GM13977 (cell line): ENCODE measurements at regions not wholly inside any gene's neighbourhood (a gene's known extent, or its start where the extent isn't known, plus 50 kb on each side); places are given as distances from the start of the nearest gene placed in this dataset.

Experiments used
- DNase-seq: peaks from one replicate; pipeline ENCODE4 v3.0.0; 2012; ENCODE audit warnings: low spot score
- CTCF ChIP-seq: IDR thresholded peaks from 2 replicates; pipeline ENCODE4 v1.5.1; 2012; ENCODE audit warnings: mild to moderate bottlenecking, control low read depth; ENCODE audit not compliant: insufficient read depth; ENCODE audit errors: extremely low read depth, missing control alignments
- in situ Hi-C: fragments of 300-500 bp; cut with MboI; formaldehyde crosslinking; loops from one replicate; pipeline ENCODE4 v1.12.0; 2022; ENCODE audit warnings: low sequenced_read_pairs, low pct_unique_long_range_greater_than_20kb, mixed read lengths, inconsistent platforms; ENCODE audit not compliant: unreplicated experiment

- no peak for DNase-seq
- TF ChIP-seq CTCF, result no peak
- in situ Hi-C loops, result no loop called here
Observed at GRCh38 chr6:154572556-154572955, 62.1 kb upstream of the CNKSR3 start.

DNA sequence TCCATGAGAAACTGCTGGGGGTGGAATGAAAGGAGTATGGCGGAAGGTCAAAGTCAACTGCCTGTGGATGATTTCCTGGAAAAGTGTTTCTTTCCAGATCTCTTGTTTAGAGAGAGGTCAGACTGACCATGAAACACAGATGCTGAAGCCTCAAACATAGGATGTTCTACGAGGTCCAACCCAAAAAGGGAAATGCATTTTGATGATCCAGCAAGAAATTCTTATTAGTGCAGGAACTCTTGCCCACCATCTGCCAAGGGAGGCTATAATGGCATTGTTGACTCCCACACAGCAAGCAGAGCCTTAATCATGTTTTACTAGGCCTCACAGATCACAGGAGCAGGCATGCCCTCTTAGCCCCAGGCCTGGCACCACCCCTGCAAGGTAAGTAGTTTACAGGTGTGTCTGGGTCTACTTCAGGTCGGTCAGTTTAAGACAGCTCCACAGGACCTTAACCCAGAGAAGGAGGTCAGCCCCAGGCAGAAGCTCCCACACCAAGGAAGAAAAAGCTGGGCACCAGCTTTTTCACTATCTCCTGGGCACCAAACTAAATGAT is 67.6 kb upstream of the CNKSR3 start:
- in situ Hi-C loops, result no loop called here
- TF ChIP-seq CTCF, result no peak
- no peak for DNase-seq

- in situ Hi-C loops, result no loop called here
- no peak for TF ChIP-seq CTCF
- DNase-seq, result no peak
Observed at GRCh38 chr6:154579046-154579445, 68.6 kb upstream of the CNKSR3 start.

- in situ Hi-C loops, result no loop called here
Observed at GRCh38 chr6:154579485-154579884, 69.0 kb upstream of the CNKSR3 start.

DNA sequence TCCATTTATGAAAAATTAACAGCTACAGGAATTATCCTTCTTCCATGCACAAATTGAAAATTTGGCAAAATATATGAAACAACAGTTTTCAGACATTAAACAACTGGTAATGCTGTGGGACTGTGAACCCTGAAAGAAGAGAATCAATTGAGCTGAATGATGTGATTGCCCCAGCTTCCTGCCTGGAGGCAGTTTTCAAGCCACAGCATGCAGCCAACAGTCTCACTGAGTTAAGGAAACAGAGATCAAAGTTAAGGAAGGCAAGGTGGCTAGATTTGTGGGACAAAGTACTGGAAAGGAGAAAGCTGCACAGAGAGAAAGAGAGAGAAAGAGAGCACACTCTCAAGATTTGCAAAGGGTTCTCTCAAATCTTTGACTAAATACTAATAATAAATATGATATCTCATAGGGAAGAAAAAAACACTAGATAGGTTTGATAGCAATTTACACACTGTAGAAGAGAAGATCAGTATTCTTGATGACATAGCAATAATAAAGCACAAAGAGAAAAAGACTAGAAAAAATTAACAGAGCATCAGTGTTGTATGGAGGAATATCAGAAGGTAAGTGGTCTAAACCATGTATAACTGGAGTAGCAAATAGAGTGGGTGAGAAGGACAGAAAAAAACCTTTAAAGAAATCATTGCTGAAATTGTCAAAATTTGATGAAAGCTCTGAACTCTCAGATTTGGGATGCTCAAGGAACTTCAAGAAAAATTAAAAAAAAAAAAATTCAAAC is 70.1 kb upstream of the CNKSR3 start:
- in situ Hi-C loops, result no loop called here
- TF ChIP-seq CTCF, result no peak
- no peak for DNase-seq

More at GRCh38 chr6:154579485-154579884, 69.0 kb upstream of the CNKSR3 start:
- no peak for TF ChIP-seq CTCF
- no peak for DNase-seq

- no peak for TF ChIP-seq CTCF
- in situ Hi-C loops, result no loop called here
Observed at GRCh38 chr6:154582696-154583095, 72.2 kb upstream of the CNKSR3 start.

More at GRCh38 chr6:154582696-154583095, 72.2 kb upstream of the CNKSR3 start:
- DNase-seq, result no peak
